ENCODE measurements at regions not wholly inside any gene's neighbourhood (a gene's known extent, or its start where the extent isn't known, plus 50 kb on each side); places are given as distances from the start of the nearest gene placed in this dataset.

- no peak overlapping the region for H3K4me3 ChIP-seq (ENCODE audit: low read depth, low read length)
- DNase-seq (ENCODE audit: low read depth), result no peak
- no peak for TF ChIP-seq CTCF (IDR thresholded peaks at IDR 0.05; ENCODE audit: insufficient read depth, low read depth, low read length)
Measured at GRCh38 chrX:13518126-13518525, 51.3 kb upstream of the EGFL6 start.

- no peak for DNase-seq (ENCODE audit: low read depth)
- no peak overlapping the region for H3K4me3 ChIP-seq (ENCODE audit: low read depth, low read length)
- TF ChIP-seq CTCF (IDR thresholded peaks at IDR 0.05; ENCODE audit: insufficient read depth, low read depth, low read length), result no peak
Measured at GRCh38 chrX:13515211-13515930, 54.0 kb upstream of the EGFL6 start.

GRCh38 chrX:13511944-13512330 is 57.5 kb upstream of the EGFL6 start:
- TF ChIP-seq CTCF (IDR thresholded peaks at IDR 0.05; ENCODE audit: insufficient read depth, low read depth, low read length), result no peak
- peak; percentile 22 for DNase-seq (ENCODE audit: low read depth)
- H3K4me3 ChIP-seq (ENCODE audit: low read depth, low read length), result no peak overlapping the region

GRCh38 chrX:13511241-13511943 is 58.0 kb upstream of the EGFL6 start:
- TF ChIP-seq CTCF (IDR thresholded peaks at IDR 0.05; ENCODE audit: insufficient read depth, low read depth, low read length), result no peak
- H3K4me3 ChIP-seq (ENCODE audit: low read depth, low read length), result no peak overlapping the region
- no peak for DNase-seq (ENCODE audit: low read depth)

GRCh38 chrX:13507893-13508292 is 61.5 kb upstream of the EGFL6 start:
- DNase-seq (ENCODE audit: low read depth), result no peak
- no peak overlapping the region for H3K4me3 ChIP-seq (ENCODE audit: low read depth, low read length)
- no peak for TF ChIP-seq CTCF (IDR thresholded peaks at IDR 0.05; ENCODE audit: insufficient read depth, low read depth, low read length)

GRCh38 chrX:13506574-13506973 is 62.8 kb upstream of the EGFL6 start:
- peak; percentile 63 for TF ChIP-seq CTCF (IDR thresholded peaks at IDR 0.05; ENCODE audit: insufficient read depth, low read depth, low read length)
- peak; percentile 68 for DNase-seq (ENCODE audit: low read depth)
- H3K4me3 ChIP-seq (ENCODE audit: low read depth, low read length), result no peak overlapping the region

Data from fibroblast of villous mesenchyme (primary cell).